Tibial nerve (tissue), 4 donors: ENCODE measurements at regions not wholly inside any gene's neighbourhood (a gene's known extent, or its start where the extent isn't known, plus 50 kb on each side); places are given as distances from the start of the nearest gene placed in this dataset.

Source experiments
- CTCF ChIP-seq, 5 experiments: fragments of 200-600 bp in 3 of 5; fragments of 450-650 bp in 2 of 5; sonication (generic) in 3 of 5; IDR thresholded peaks; one replicate each; pipeline ENCODE4 v1.5.1; 2016 to 2019; ENCODE audit warnings: antibody characterized with exemption in 5 of 5, mild to moderate bottlenecking in 3 of 5, moderate library complexity in 2 of 5
- EP300 ChIP-seq, 2 donors: sonication (generic); formaldehyde crosslinking; IDR thresholded peaks; one replicate each; pipeline ENCODE4 v1.6.1; 2017; ENCODE audit warnings: antibody characterized with exemption in 2 of 2, mild to moderate bottlenecking in 1 of 2
- POLR2A ChIP-seq, 2 donors: fragments of 450-650 bp; IDR thresholded peaks; one replicate each; pipeline ENCODE4 v1.6.1; 2017; ENCODE audit warnings: antibody characterized with exemption in 2 of 2, mild to moderate bottlenecking in 2 of 2, moderate library complexity in 2 of 2

GRCh38 chr1:199918196-199918769, 109.2 kb upstream of the NR5A2 start:
- TF ChIP-seq POLR2A (IDR thresholded peaks at IDR 0.05), result no peak
- TF ChIP-seq CTCF (IDR thresholded peaks at IDR 0.05), result no peak
- no peak for TF ChIP-seq EP300 (IDR thresholded peaks at IDR 0.05)
